GM21423 (cell line): ENCODE measurements at regions not wholly inside any gene's neighbourhood (a gene's known extent, or its start where the extent isn't known, plus 50 kb on each side); places are given as distances from the start of the nearest gene placed in this dataset.
"Not testable (repeated sequence)": the region's sequence is repeated elsewhere in the genome, so short reads cannot be mapped to it uniquely, and the experiment has no call there.

Experiments used
- ATAC-seq: cut with Tn5 transposase; IDR thresholded peaks from one replicate; pipeline ENCODE4 v1.9.1; 2021; ENCODE audit warnings: mild to moderate bottlenecking, moderate library complexity; ENCODE audit not compliant: unreplicated experiment

- no peak for ATAC-seq
Observed at GRCh38 chr3:151675858-151676615, 57.7 kb upstream of the AADACL2 start.

- no peak for ATAC-seq
Observed at GRCh38 chr3:151673974-151674373, 59.8 kb upstream of the AADACL2 start.

- ATAC-seq: not testable (repeated sequence)
Observed at GRCh38 chr3:151667762-151668161, 66.0 kb upstream of the AADACL2 start.

GRCh38 chr3:151660885-151661284 is 72.8 kb upstream of the AADACL2 start:
- ATAC-seq: no peak

GRCh38 chr3:151644986-151645385 is 88.7 kb upstream of the AADACL2 start:
- ATAC-seq: no peak

GRCh38 chr3:151644020-151644620 is 89.6 kb upstream of the AADACL2 start:
- no peak for ATAC-seq

- no peak for ATAC-seq
Observed at GRCh38 chr3:151639418-151639740, 94.3 kb upstream of the AADACL2 start.

- ATAC-seq: no peak
Observed at GRCh38 chr3:151638555-151639417, 94.9 kb upstream of the AADACL2 start.

- ATAC-seq: no peak
Observed at GRCh38 chr3:151635905-151636304, 97.8 kb upstream of the AADACL2 start.

GRCh38 chr3:151631946-151632345 is 101.8 kb upstream of the AADACL2 start:
- ATAC-seq: no peak

- no peak for ATAC-seq
Observed at GRCh38 chr3:151630938-151631441, 102.7 kb upstream of the AADACL2 start.

- no peak for ATAC-seq
Observed at GRCh38 chr3:151630035-151630434, 103.7 kb upstream of the AADACL2 start.

- ATAC-seq: no peak
Observed at GRCh38 chr3:151625586-151625985, 108.1 kb upstream of the AADACL2 start.

GRCh38 chr3:151625086-151625485 is 108.6 kb upstream of the AADACL2 start:
- no peak for ATAC-seq

GRCh38 chr3:151620071-151620470 is 113.7 kb upstream of the AADACL2 start:
- ATAC-seq: no peak

- no peak for ATAC-seq
Observed at GRCh38 chr3:151615464-151615863, 118.3 kb upstream of the AADACL2 start.

GRCh38 chr3:151612115-151612514 is 121.6 kb upstream of the AADACL2 start:
- ATAC-seq: no peak

GRCh38 chr3:151611419-151611818 is 122.3 kb upstream of the AADACL2 start:
- ATAC-seq: no peak

- no peak for ATAC-seq
Observed at GRCh38 chr3:151609491-151609890, 124.2 kb upstream of the AADACL2 start.

GRCh38 chr3:151604891-151605290 is 128.8 kb upstream of the AADACL2 start:
- ATAC-seq: no peak

GRCh38 chr3:151600783-151601182 is 132.9 kb upstream of the AADACL2 start:
- ATAC-seq: no peak
